ELR (cell line): ENCODE measurements at regions not wholly inside any gene's neighbourhood (a gene's known extent, or its start where the extent isn't known, plus 50 kb on each side); places are given as distances from the start of the nearest gene placed in this dataset.
A peak's percentile ranks its signal among the peaks of the same experiment; 100 is the strongest.
"Not testable (repeated sequence)": the region's sequence is repeated elsewhere in the genome, so short reads cannot be mapped to it uniquely, and the experiment has no call there.

Experiments used
- DNase-seq: peaks from one replicate; pipeline ENCODE4 v3.0.0-alpha.2; 2015; ENCODE audit warnings: low read depth

- DNase-seq, result no peak
Measured at GRCh38 chr6:78589436-78589835, 277.9 kb upstream of the IRAK1BP1 start.

GRCh38 chr6:78593898-78594667, 273.3 kb upstream of the IRAK1BP1 start:
- DNase-seq, result peak; percentile 77

GRCh38 chr6:78594668-78595066, 272.7 kb upstream of the IRAK1BP1 start:
- DNase-seq, result no peak

GRCh38 chr6:78597966-78598365, 269.4 kb upstream of the IRAK1BP1 start:
- DNase-seq, result no peak

GRCh38 chr6:78598966-78599365, 268.4 kb upstream of the IRAK1BP1 start:
- peak; percentile 98 for DNase-seq

GRCh38 chr6:78599526-78599925, 267.8 kb upstream of the IRAK1BP1 start:
- peak; percentile 63 for DNase-seq

- DNase-seq, result peak; percentile 85
Measured at GRCh38 chr6:78605909-78606446, 261.4 kb upstream of the IRAK1BP1 start.

- DNase-seq, result peak; percentile 50
Measured at GRCh38 chr6:78607189-78607588, 260.2 kb upstream of the IRAK1BP1 start.

- no peak for DNase-seq
Measured at GRCh38 chr6:78611102-78611620, 256.2 kb upstream of the IRAK1BP1 start.

GRCh38 chr6:78611886-78612480, 255.4 kb upstream of the IRAK1BP1 start:
- DNase-seq, result peak; percentile 69

- no peak for DNase-seq
Measured at GRCh38 chr6:78614961-78615360, 252.4 kb upstream of the IRAK1BP1 start.

GRCh38 chr6:78615430-78615904, 251.9 kb upstream of the IRAK1BP1 start:
- peak; percentile 59 for DNase-seq

- DNase-seq, result no peak
Measured at GRCh38 chr6:78618970-78619369, 248.4 kb upstream of the IRAK1BP1 start.

GRCh38 chr6:78623554-78623953, 243.8 kb upstream of the IRAK1BP1 start:
- DNase-seq, result no peak

- DNase-seq, result peak; percentile 42
Measured at GRCh38 chr6:78629154-78629721, 238.1 kb upstream of the IRAK1BP1 start.

- no peak for DNase-seq
Measured at GRCh38 chr6:78629836-78630235, 237.5 kb upstream of the IRAK1BP1 start.

- no peak for DNase-seq
Measured at GRCh38 chr6:78631976-78632375, 235.4 kb upstream of the IRAK1BP1 start.

- DNase-seq, result no peak
Measured at GRCh38 chr6:78639111-78640110, 227.9 kb upstream of the IRAK1BP1 start.

GRCh38 chr6:78643976-78644375, 223.4 kb upstream of the IRAK1BP1 start:
- not testable (repeated sequence) for DNase-seq

- DNase-seq, result not testable (repeated sequence)
Measured at GRCh38 chr6:78646542-78647415, 220.6 kb upstream of the IRAK1BP1 start.
